ENCODE measurements at regions not wholly inside any gene's neighbourhood (a gene's known extent, or its start where the extent isn't known, plus 50 kb on each side); places are given as distances from the start of the nearest gene placed in this dataset.

- DNase-seq = no peak
These were observed 129.0 kb downstream of the TAF11L14 start for GRCh38 chr5:17763301-17763700.

GRCh38 chr5:17766031-17766430, 131.8 kb downstream of the TAF11L14 start:
- no peak for DNase-seq

- no peak for DNase-seq
These were observed 135.0 kb downstream of the TAF11L14 start for GRCh38 chr5:17769277-17769676.

GRCh38 chr5:17772232-17772631, 138.0 kb downstream of the TAF11L14 start:
- no peak for DNase-seq

- no peak for DNase-seq
These were observed 151.5 kb downstream of the TAF11L14 start for GRCh38 chr5:17785774-17786173.

- no peak for DNase-seq
These were observed 154.1 kb downstream of the TAF11L14 start for GRCh38 chr5:17788351-17788750.

- no peak for DNase-seq
These were observed 159.9 kb downstream of the TAF11L14 start for GRCh38 chr5:17794201-17794600.

GRCh38 chr5:17794815-17795214, 160.6 kb downstream of the TAF11L14 start:
- no peak for DNase-seq

- DNase-seq = no peak
These were observed 161.9 kb downstream of the TAF11L14 start for GRCh38 chr5:17796142-17796541.

- no peak for DNase-seq
These were observed 162.6 kb downstream of the TAF11L14 start for GRCh38 chr5:17796757-17797396.

- no peak for DNase-seq
These were observed 165.3 kb downstream of the TAF11L14 start for GRCh38 chr5:17799521-17799920.

GRCh38 chr5:17801595-17801994, 167.3 kb downstream of the TAF11L14 start:
- no peak for DNase-seq

- no peak for DNase-seq
These were observed 168.0 kb downstream of the TAF11L14 start for GRCh38 chr5:17802256-17802655.

GRCh38 chr5:17803971-17804370, 169.7 kb downstream of the TAF11L14 start:
- DNase-seq = no peak

- DNase-seq = no peak
These were observed 171.1 kb downstream of the TAF11L14 start for GRCh38 chr5:17805227-17805825.

GRCh38 chr5:17806818-17807468, 172.7 kb downstream of the TAF11L14 start:
- no peak for DNase-seq

GRCh38 chr5:17808566-17808965, 174.3 kb downstream of the TAF11L14 start:
- DNase-seq = no peak

GRCh38 chr5:17810734-17811133, 176.5 kb downstream of the TAF11L14 start:
- no peak for DNase-seq

GRCh38 chr5:17813214-17813613, 179.0 kb downstream of the TAF11L14 start:
- no peak for DNase-seq

- DNase-seq = no peak
These were observed 182.2 kb downstream of the TAF11L14 start for GRCh38 chr5:17816505-17816904.

- DNase-seq = no peak
These were observed 182.7 kb downstream of the TAF11L14 start for GRCh38 chr5:17816944-17817343.

GRCh38 chr5:17817990-17818389, 183.7 kb downstream of the TAF11L14 start:
- no peak for DNase-seq

GRCh38 chr5:17819783-17820182, 185.5 kb downstream of the TAF11L14 start:
- no peak for DNase-seq

- no peak for DNase-seq
These were observed 194.4 kb downstream of the TAF11L14 start for GRCh38 chr5:17828681-17829080.

GRCh38 chr5:17829456-17829855, 195.2 kb downstream of the TAF11L14 start:
- DNase-seq = no peak

Data from GF-D8 (cell line).